Stimulated activated CD4-positive, alpha-beta T cell treated with anti-CD3 and anti-CD28 coated beads, Interleukin-2, amount 100 ng/mL, for 4 hours (primary cell): ENCODE measurements at regions not wholly inside any gene's neighbourhood (a gene's known extent, or its start where the extent isn't known, plus 50 kb on each side); places are given as distances from the start of the nearest gene placed in this dataset.

Experiments
- DNase-seq: peaks from one replicate; pipeline ENCODE4 v3.0.0-alpha.2; 2020; ENCODE audit warnings: low read depth

- DNase-seq, result no peak
Observed at GRCh38 chr10:43006490-43006889, 70.4 kb upstream of the RET start.

DNA sequence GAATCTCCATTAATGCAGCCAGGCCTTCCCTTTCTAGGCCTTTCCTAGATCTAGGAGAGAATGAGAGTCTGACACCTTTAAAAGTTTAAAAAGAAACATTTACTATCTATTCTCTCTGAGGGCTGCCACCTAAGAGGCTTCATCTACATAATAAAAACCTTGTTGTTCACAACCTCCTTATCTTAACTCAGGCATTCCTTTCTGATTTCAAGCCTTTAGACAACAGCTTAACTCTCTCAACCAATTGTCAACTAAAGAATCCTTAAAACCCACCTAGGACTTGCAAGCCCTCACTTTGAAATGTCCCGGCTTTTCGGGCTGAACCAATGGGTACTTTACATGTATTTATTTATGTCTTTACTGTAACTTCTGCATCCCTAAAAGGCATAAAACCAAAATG lies 64.3 kb upstream of the RET start:
- no peak for DNase-seq

DNA sequence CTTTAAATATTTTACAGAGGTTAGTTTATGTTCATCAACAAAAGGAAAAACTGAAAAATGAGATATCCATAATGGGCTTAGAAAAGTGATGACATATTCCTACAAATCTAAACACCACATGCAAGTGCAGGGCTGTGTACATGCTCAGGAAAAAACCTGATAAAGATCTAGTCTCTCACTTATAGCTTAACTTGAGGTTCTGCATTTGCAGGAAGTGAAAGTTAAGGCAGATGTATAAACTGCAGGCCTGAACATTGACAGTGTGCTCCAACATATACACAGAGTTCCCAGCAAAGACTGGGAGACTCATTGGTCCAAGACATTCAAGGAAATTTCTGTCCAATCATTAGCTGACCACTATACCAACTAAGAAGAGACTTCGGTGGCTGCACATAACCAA lies 63.8 kb upstream of the RET start:
- DNase-seq, result no peak

GRCh38 chr10:43024524-43024923 lies 52.3 kb upstream of the RET start:
- no peak for DNase-seq

GRCh38 chr10:43024942-43025700 lies 51.7 kb upstream of the RET start:
- DNase-seq, result no peak

DNA sequence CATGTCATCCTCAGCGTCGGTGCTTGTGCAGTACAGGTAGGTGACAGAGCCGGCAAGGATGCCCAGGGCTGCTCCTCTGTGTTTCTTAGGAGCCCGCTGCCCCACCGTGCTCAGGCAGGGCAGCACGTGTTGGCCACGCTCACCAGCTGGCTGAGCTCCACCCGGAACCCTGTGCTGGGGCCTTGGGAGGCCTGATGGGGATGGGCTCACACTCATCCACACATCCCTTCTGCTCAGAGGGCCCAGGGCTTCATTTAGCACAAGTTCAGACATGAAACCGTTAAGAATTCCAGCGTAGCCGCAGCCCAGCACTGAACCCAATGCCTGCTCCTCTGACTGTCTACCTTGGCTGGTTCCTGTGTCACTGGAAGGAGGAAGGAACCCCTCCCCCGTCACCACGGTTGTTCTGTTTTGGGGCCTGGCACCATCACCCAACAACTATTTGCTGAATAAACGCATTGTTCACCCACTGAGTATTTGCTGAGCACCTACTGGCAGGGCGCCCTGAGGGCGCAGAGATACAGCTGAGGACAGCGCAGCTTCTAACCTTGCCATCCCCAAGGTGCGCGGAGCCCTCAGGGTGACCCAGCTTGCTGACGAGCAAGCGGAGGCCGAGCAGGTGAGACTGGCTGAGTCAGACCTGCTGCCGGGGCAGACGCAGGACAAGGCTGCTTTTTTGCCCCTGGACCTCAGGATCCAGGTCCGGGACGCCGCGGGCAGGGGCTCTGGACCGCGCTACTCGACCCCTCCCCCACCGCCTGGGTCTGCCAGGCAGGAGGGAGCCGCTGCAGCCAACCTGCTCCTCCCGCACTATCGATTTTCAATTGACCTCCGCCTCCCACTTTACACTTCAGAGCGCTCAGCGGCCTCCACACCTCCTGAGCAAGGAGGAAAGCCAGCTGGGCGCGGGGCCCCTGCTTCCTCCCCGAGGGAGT lies 50.6 kb upstream of the RET start:
- no peak for DNase-seq
